H1 (cell line): ENCODE measurements at regions not wholly inside any gene's neighbourhood (a gene's known extent, or its start where the extent isn't known, plus 50 kb on each side); places are given as distances from the start of the nearest gene placed in this dataset.

Source experiments
- ATF3 ChIP-seq: IDR thresholded peaks from 2 replicates; pipeline ENCODE4 v1.6.1; 2011; ENCODE audit warnings: low read depth, mild to moderate bottlenecking, low read length; ENCODE audit not compliant: insufficient read depth
- CTCF ChIP-seq, 3 experiments: IDR thresholded peaks; 1 replicate in 2 of 3; 2 replicates in 1 of 3; pipeline versions ENCODE4 v1.5.1 to v1.6.1; 2011; ENCODE audit warnings: low read length in 3 of 3, mild to moderate bottlenecking in 3 of 3, inconsistent platforms in 2 of 3, low read depth in 1 of 3, moderate library complexity in 1 of 3; ENCODE audit not compliant: insufficient read depth in 1 of 3; ENCODE audit errors: control extremely low read depth in 1 of 3
- POLR2A ChIP-seq, 2 experiments: IDR thresholded peaks; 1 replicate in 1 of 2; 2 replicates in 1 of 2; pipeline ENCODE4 v1.6.1; 2011; ENCODE audit warnings: low read depth in 2 of 2, low read length in 2 of 2, mild to moderate bottlenecking in 2 of 2; ENCODE audit errors: control extremely low read depth in 1 of 2
- POLR2AphosphoS5 ChIP-seq: IDR thresholded peaks from 2 replicates; pipeline ENCODE4 v1.6.1; 2011; ENCODE audit warnings: low read depth, low read length
- SP1 ChIP-seq: IDR thresholded peaks from 2 replicates; pipeline ENCODE4 v1.6.1; 2011; ENCODE audit warnings: low read depth, low read length

- no peak for TF ChIP-seq SP1
- no peak for TF ChIP-seq ATF3
- no peak for TF ChIP-seq POLR2AphosphoS5
- TF ChIP-seq POLR2A (IDR thresholded peaks at IDR 0.05; ENCODE audit: control extremely low read depth in 1 of 2, low read depth in 2 of 2, low read length in 2 of 2): no peak
- TF ChIP-seq CTCF (IDR thresholded peaks at IDR 0.05; ENCODE audit: control extremely low read depth in 1 of 3, insufficient read depth in 1 of 3, low read depth in 1 of 3, low read length in 3 of 3): no peak
Observed at GRCh38 chr6:163705923-163706322, 291.4 kb downstream of the QKI start.
